T-helper 2 cell treated with Interferon-gamma antibody and Interleukin-4, amounts not matched to agents 100 ng/mL and 5 ng/mL, for 36 hours (primary cell): ENCODE measurements at regions not wholly inside any gene's neighbourhood (a gene's known extent, or its start where the extent isn't known, plus 50 kb on each side); places are given as distances from the start of the nearest gene placed in this dataset.

Experiments
- intact Hi-C: fragments of 100-400 bp; cut with micrococcal nuclease; formaldehyde crosslinking; loops from one replicate; pipeline ENCODE4 v1.15.1; 2023

DNA sequence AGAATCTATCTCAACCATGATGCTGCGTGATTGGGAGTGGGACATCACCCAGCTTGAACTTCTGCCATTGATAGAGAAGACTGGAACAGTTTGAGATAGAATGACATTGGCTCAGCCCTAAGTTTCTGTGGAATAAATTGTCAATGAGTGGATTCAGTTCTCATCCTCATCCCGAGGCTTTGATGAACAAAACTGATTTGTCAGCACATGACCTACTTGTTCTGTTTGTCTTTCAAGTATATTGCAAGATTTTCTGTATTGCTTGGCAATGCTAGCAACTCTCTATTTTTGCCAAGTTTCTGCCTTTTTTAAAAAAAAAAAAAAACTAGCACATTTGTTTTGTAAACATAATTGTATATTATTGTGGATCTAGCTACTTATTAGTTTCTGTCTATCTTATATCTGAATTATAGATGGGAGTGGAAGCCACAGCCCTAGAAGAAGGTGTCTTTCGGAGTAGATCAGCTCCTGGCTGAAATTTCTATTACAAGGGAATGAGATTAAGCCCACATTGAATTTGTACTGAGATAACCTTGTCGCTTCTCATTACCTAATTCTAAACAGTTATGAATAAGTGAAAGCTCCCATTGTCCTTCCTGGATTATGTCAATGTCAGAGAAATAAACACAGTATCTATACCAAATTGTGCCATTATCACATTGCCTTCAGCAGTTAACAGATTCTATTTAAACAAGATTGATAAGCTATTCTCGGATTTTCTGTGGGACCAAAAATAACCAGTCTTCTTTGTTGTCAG lies 166.1 kb downstream of the TNFSF13B start:
- intact Hi-C loops, result no loop called here

DNA sequence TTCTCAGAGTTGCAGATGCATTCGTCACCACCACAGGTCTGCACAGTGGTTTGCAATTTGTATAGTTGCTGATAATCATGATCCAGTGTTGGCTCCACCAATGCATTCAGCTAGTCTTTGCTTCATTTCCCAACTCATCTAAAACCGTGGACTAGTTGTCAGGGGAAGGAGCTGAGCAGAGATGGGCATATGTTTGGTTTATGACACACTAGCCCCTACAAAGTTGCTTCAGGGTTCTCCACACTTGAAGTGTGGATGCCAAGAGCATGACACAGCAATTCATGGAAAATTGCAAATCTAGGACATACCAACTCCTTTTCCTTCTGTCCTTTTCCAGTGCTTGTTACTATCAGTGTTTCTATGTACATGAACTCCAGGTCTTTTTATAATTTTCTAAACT lies 168.0 kb downstream of the TNFSF13B start:
- intact Hi-C loops, result no loop called here

DNA sequence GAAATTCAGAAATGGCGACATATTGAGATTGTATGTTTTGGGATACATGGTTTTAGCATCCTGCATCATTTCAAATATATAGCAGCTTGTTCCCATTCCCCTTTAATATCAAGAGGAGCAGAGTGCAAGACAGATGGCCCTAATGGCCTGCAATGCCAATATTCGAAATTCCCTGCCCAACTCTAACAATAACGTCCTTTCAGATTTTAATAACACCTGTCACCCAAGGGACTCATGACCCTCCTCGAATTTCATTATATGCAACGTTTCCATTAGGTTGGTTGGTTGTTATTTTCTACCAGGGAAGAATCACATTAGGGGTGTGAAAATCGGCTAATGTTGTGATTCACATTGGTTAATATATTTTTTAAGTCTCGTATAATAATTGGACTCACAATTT lies 170.0 kb downstream of the TNFSF13B start:
- intact Hi-C loops, result no loop called here

GRCh38 chr13:108444448-108444847 lies 174.9 kb downstream of the TNFSF13B start:
- intact Hi-C loops, result no loop called here

- intact Hi-C loops, result no loop called here
These were observed 179.4 kb downstream of the TNFSF13B start for GRCh38 chr13:108448891-108449290.

- intact Hi-C loops, result no loop called here
These were observed 178.3 kb upstream of the MYO16 start for GRCh38 chr13:108451121-108451520.

GRCh38 chr13:108455320-108455719 lies 174.1 kb upstream of the MYO16 start:
- intact Hi-C loops, result no loop called here

DNA sequence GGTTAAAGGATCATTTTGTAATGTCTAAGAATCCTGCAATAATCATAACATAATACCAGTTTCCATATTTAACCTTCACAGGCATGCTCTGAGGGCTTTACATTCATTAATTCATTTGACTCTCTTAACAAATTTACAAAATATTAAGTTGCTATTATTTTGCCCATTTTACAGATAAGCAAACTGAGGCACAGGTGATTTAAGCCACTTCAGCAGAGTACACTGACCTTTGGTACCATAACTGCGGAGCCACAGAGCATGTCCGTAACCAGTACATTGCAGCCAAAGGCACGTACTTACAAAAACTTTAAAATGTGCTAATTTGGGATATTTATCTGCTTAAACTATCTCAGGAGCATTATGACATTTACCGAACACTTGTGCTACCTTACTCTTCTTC lies 169.4 kb upstream of the MYO16 start:
- intact Hi-C loops, result no loop called here

- intact Hi-C loops, result no loop called here
These were observed 168.7 kb upstream of the MYO16 start for GRCh38 chr13:108460746-108461145.

GRCh38 chr13:108463340-108463739 lies 166.1 kb upstream of the MYO16 start:
- intact Hi-C loops, result no loop called here

GRCh38 chr13:108470921-108471320 lies 158.5 kb upstream of the MYO16 start:
- intact Hi-C loops, result no loop called here

DNA sequence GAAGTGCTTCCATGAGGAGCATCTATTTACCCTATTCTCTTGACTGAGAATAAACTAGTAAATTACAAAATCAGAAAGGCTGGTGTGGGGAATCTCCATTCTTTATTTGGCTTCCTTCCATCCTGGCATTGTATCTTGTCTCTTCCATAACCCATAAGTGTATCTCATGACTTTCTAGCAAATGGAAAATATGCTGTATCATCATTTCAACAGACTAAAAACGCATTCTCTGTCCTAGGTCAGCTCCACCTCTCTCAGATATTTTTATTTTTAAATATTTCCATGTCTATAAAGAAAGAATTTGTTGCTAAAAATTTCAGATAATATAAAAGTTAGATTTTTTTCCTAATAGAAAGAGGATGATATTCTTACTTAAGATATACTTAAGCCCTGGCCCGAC lies 154.2 kb upstream of the MYO16 start:
- intact Hi-C loops, result no loop called here

DNA sequence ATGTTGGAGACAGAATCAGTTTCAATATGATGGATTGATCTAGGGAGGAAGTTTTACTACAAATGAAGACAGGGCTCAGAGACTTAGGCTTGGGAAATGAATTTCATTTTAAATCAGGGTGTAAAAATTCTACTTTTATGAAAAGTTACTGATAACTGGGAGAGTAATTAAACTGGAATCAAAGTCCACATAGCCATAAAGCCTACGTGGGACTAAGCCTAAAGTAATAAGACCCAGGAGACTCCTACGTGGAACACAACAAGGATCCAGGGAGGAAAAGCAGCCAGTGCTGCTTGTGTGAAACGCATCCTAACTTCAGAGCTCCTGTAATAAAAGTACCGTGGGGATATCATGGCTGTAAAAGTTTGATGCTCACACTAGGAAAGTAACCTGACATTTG lies 152.0 kb upstream of the MYO16 start:
- intact Hi-C loops, result no loop called here

DNA sequence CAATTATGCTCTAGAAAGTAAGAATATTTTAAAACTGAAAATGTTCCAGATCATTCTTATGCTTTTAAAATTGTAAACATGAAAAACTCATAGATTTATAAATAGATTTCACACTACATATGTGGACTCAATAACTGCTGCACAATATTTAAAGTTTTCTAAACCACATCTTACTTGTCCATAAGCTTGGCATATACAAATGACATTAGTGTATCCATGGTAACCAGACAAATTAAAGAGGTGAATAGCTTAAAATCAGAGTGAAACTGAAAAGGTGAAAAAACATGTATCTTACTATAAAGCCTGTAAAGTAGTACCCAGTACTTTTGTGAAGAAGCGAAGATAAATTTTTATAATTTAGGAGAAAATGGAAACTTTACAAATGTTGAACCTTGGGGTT lies 151.2 kb upstream of the MYO16 start:
- intact Hi-C loops, result no loop called here

- intact Hi-C loops, result no loop called here
These were observed 145.4 kb upstream of the MYO16 start for GRCh38 chr13:108483981-108484380.

GRCh38 chr13:108486096-108486495 lies 143.3 kb upstream of the MYO16 start:
- intact Hi-C loops, result no loop called here

GRCh38 chr13:108494991-108495645 lies 134.3 kb upstream of the MYO16 start:
- intact Hi-C loops, result no loop called here

DNA sequence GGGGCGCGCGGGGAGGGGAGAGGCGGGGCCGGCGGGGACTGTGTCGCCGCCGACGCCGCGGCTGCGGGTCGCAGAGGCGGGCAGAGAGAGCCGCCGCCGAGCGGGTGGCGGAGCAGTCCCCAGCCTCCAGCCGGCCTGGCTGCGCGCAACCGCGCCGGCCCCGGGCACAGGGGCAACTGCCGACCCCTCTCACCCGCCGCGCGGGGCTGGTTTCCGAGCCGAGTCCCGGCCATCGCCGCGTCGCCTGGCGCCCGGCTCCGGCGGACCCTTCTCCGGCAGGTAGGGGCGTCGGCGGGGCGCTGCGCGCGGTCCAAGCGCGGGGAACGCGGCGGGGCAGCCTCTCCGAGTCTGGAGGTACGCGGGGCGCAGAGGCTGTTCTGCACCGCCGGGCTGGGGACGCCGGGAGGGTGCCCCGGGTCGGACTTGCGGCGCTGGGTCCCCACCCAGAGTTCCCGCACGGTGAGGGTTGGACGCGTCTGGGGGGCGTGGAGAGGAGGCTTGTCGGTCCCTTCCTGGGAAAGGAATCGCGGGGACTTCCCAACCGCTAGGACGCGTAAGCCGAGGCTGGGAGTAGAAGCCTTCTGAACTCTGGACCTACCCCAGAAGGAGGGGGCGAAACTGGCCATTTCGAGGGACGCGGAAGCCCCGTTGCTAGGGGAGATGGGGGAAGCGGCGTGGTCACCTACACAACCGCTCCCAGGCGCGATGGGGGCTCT lies 133.6 kb upstream of the MYO16 start:
- intact Hi-C loops, result no loop called here

- intact Hi-C loops, result no loop called here
These were observed 132.8 kb upstream of the MYO16 start for GRCh38 chr13:108496362-108497210.

- intact Hi-C loops, result no loop called here
These were observed 128.7 kb upstream of the MYO16 start for GRCh38 chr13:108500711-108501110.

- intact Hi-C loops, result loop anchor here (5.0 kb wide), 3 partner anchors 166 to 281 kb away; no protein-coding TSS in a partner anchor
These were observed 121.1 kb upstream of the MYO16 start for GRCh38 chr13:108508263-108508662.
